T-cell (primary cell): ENCODE measurements at regions not wholly inside any gene's neighbourhood (a gene's known extent, or its start where the extent isn't known, plus 50 kb on each side); places are given as distances from the start of the nearest gene placed in this dataset.
"Not testable (repeated sequence)": the region's sequence is repeated elsewhere in the genome, so short reads cannot be mapped to it uniquely, and the experiment has no call there.

Source experiments
- ATAC-seq, 4 experiments: fragments of 200-7000 bp in 3 of 4; fragments of 150-1000 bp in 1 of 4; cut with Tn5 transposase; replicated peaks in 1 of 4; 1 replicate in 3 of 4; 2 replicates in 1 of 4; pipeline ENCODE4 v1.10.0; 2021; ENCODE audit warnings: moderate library complexity in 3 of 4, mild to moderate bottlenecking in 2 of 4, moderate number of reproducible peaks in 1 of 4
- CTCF ChIA-PET, 2 donors: fragments of 300-600 bp; sonication (Branson Sonifier 250); formaldehyde crosslinking; loops; one replicate each; lab custom pipeline; 2022; ENCODE audit warnings: antibody characterized with exemption in 2 of 2; lab: Charles Lee
- POLR2A ChIA-PET, 2 donors: fragments of 300-600 bp; sonication (Branson Sonifier 250); formaldehyde crosslinking; loops; one replicate each; lab custom pipeline; 2022; ENCODE audit warnings: antibody characterized with exemption in 2 of 2; lab: Charles Lee
- DNase-seq, 35 experiments: peaks; one replicate each; pipeline versions ENCODE4 v3.0.0 to v3.0.0-alpha.2; 2013 to 2023
- H3K27ac ChIP-seq: one replicate; pipeline ENCODE4 v1.5.1; 2013; ENCODE audit warnings: low read length
- H3K27me3 ChIP-seq, 2 experiments: replicated peaks in 1 of 2; 1 replicate in 1 of 2; 2 replicates in 1 of 2; pipeline versions ENCODE4 v1.6.1 to v1.7.0; 2013; ENCODE audit warnings: low read length in 1 of 2, mixed read lengths in 1 of 2; ENCODE audit not compliant: control insufficient read depth in 2 of 2, insufficient read depth in 2 of 2; ENCODE audit errors: extremely low read depth in 1 of 2
- H3K36me3 ChIP-seq, 2 donors: 1 replicate in 1 of 2; 2 replicates in 1 of 2; pipeline versions ENCODE4 v1.6.1 to v1.7.0; 2013; ENCODE audit warnings: low read length in 1 of 2; ENCODE audit not compliant: control insufficient read depth in 2 of 2, insufficient read depth in 1 of 2; ENCODE audit errors: extremely low read depth in 1 of 2
- H3K4me1 ChIP-seq, 2 experiments: 1 replicate in 1 of 2; 2 replicates in 1 of 2; pipeline versions ENCODE4 v1.6.1 to v1.7.0; 2013; ENCODE audit warnings: low read length in 2 of 2, mixed read lengths in 1 of 2; ENCODE audit not compliant: insufficient read depth in 2 of 2, control insufficient read depth in 1 of 2; ENCODE audit errors: extremely low read depth in 1 of 2
- H3K4me3 ChIP-seq, 2 donors: 1 replicate in 1 of 2; 2 replicates in 1 of 2; pipeline versions ENCODE4 v1.5.1 to v1.7.0; 2013; ENCODE audit warnings: mild to moderate bottlenecking in 2 of 2, low read length in 1 of 2, moderate library complexity in 1 of 2; ENCODE audit not compliant: control insufficient read depth in 1 of 2; ENCODE audit errors: extremely low read depth in 1 of 2
- H3K9me3 ChIP-seq: 2 replicates; pipeline ENCODE4 v1.7.0; 2013
- H3K27ac Mint-ChIP-seq, 2 donors: one replicate each; pipeline ENCODE4 v1.8.0; 2020 to 2021; ENCODE audit warnings: mild to moderate bottlenecking in 2 of 2, mixed read lengths in 2 of 2
- H3K27me3 Mint-ChIP-seq, 2 donors: one replicate each; pipeline ENCODE4 v1.8.0; 2021 to 2022; ENCODE audit warnings: mixed read lengths in 2 of 2
- H3K36me3 Mint-ChIP-seq: one replicate; pipeline ENCODE4 v1.8.0; 2021; ENCODE audit warnings: mixed read lengths
- H3K4me1 Mint-ChIP-seq, 3 donors: one replicate each; pipeline ENCODE4 v1.8.0; 2020 to 2022; ENCODE audit warnings: mixed read lengths in 3 of 3, mild to moderate bottlenecking in 1 of 3
- H3K4me3 Mint-ChIP-seq, 3 donors: one replicate each; pipeline ENCODE4 v1.8.0; 2020 to 2022; ENCODE audit warnings: mild to moderate bottlenecking in 3 of 3, mixed read lengths in 3 of 3, moderate library complexity in 3 of 3
- H3K9me3 Mint-ChIP-seq, 3 donors: one replicate each; pipeline ENCODE4 v1.8.0; 2020 to 2022; ENCODE audit warnings: mixed read lengths in 3 of 3
- WGBS: methylation state at CpG from one replicate; pipeline ENCODE4 v1.1.5; 2013; ENCODE audit warnings: missing lambda C conversion rate; ENCODE audit not compliant: insufficient coverage; 5-methylcytosine and 5-hydroxymethylcytosine counted together

DNA sequence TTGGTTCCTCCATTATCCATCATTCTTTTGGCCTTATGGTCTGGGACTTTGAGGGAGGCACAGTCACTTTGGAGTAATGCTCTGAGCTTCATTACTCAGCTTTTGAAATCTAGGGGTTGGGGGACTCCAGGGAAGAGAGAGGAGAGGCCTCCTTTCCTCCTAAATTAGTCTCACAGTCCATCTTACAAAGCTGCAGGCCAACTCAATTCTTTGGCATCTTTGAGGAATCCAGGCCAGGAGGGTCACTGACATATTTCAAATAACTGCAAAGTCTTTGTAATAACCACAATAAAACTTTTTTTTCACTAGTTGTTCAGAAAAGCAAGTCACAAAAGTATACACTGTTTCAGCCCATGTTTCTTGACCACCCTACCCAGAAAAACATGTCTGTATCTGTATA lies 73.3 kb upstream of the FAR1 start:
- POLR2A ChIA-PET, result no interaction called here
- no peak overlapping the region for H3K27ac Mint-ChIP-seq
- no peaks in the 10 kb centered on the region for H3K36me3 Mint-ChIP-seq
- peaks cover 5 to 8% of the 10 kb centered on the region in 2 donors for H3K27me3 Mint-ChIP-seq
- no peaks in the 10 kb centered on the region for H3K4me1 Mint-ChIP-seq
- peaks cover 2% of the 10 kb centered on the region in 3 donors for H3K9me3 Mint-ChIP-seq
- Histone ChIP-seq H3K36me3 (no peaks in the 10 kb centered on the region), H3K27ac (no peak overlapping the region), H3K4me1 (no peaks in the 10 kb centered on the region), H3K9me3 (no peaks in the 10 kb centered on the region), H3K4me3 (no peak overlapping the region), H3K27me3 (peaks cover 0 to 2% of the 10 kb centered on the region in 2 experiments)
- ATAC-seq (no peak), DNase-seq (no peak)
- CTCF ChIA-PET, result no interaction called here
- H3K4me3 Mint-ChIP-seq, result no peak overlapping the region

- Mint-ChIP-seq H3K4me3 (no peak overlapping the region), H3K9me3 (peaks cover 2 to 11% (median 9%) of the 10 kb centered on the region in 3 donors), H3K4me1 (no peaks in the 10 kb centered on the region), H3K36me3 (no peaks in the 10 kb centered on the region), H3K27me3 (peaks cover 7 to 14% of the 10 kb centered on the region in 2 donors), H3K27ac (no peak overlapping the region)
- DNase-seq (no peak), ATAC-seq (no peak)
- no peaks in the 10 kb centered on the region for H3K9me3 ChIP-seq
- H3K4me3 ChIP-seq, result no peak overlapping the region
- H3K27ac ChIP-seq, result no peak overlapping the region
- H3K27me3 ChIP-seq, result peaks cover 0 to 2% of the 10 kb centered on the region in 2 experiments
- H3K4me1 ChIP-seq, result no peaks in the 10 kb centered on the region
- ChIA-PET CTCF (no interaction called here), POLR2A (no interaction called here)
- no CpG with 5 or more reads among the region's 1 CpG for WGBS
- H3K36me3 ChIP-seq, result no peaks in the 10 kb centered on the region
These were observed 74.4 kb upstream of the FAR1 start for GRCh38 chr11:13594044-13594443.

- H3K9me3 ChIP-seq, result no peaks in the 10 kb centered on the region
- H3K27me3 ChIP-seq, result peaks cover 0 to 14% of the 10 kb centered on the region in 2 experiments
- no CpG with 5 or more reads among the region's 3 CpGs for WGBS
- H3K27ac Mint-ChIP-seq, result no peak overlapping the region
- H3K4me1 ChIP-seq, result no peaks in the 10 kb centered on the region
- peaks cover 4% of the 10 kb centered on the region for H3K36me3 Mint-ChIP-seq
- ChIA-PET CTCF (no interaction called here), POLR2A (no interaction called here)
- DNase-seq, result no peak
- H3K9me3 Mint-ChIP-seq, result peaks cover 6 to 15% (median 7%) of the 10 kb centered on the region in 3 donors
- H3K27me3 Mint-ChIP-seq, result peaks cover 12 to 28% of the 10 kb centered on the region in 2 donors
- ATAC-seq, result no peak
- no peak overlapping the region for H3K27ac ChIP-seq
- H3K36me3 ChIP-seq, result no peaks in the 10 kb centered on the region
- H3K4me3 ChIP-seq, result no peak overlapping the region
- no peaks in the 10 kb centered on the region for H3K4me1 Mint-ChIP-seq
- H3K4me3 Mint-ChIP-seq, result no peak overlapping the region
These were observed 82.8 kb upstream of the PTH start for GRCh38 chr11:13578514-13579140.

- peaks cover 15 to 26% of the 10 kb centered on the region in 2 donors for H3K27me3 Mint-ChIP-seq
- H3K27me3 ChIP-seq, result peaks cover 0 to 12% of the 10 kb centered on the region in 2 experiments
- H3K4me3 ChIP-seq, result no peak overlapping the region
- peaks cover 4% of the 10 kb centered on the region for H3K36me3 Mint-ChIP-seq
- CTCF ChIA-PET, result no interaction called here
- H3K36me3 ChIP-seq, result no peaks in the 10 kb centered on the region
- H3K4me1 ChIP-seq, result no peaks in the 10 kb centered on the region
- H3K27ac ChIP-seq, result no peak overlapping the region
- H3K4me3 Mint-ChIP-seq, result no peak overlapping the region
- H3K27ac Mint-ChIP-seq, result no peak overlapping the region
- no peaks in the 10 kb centered on the region for H3K4me1 Mint-ChIP-seq
- ATAC-seq (no peak), DNase-seq (no peak)
- peaks cover 6 to 15% (median 7%) of the 10 kb centered on the region in 3 donors for H3K9me3 Mint-ChIP-seq
- WGBS, result no CpG with 5 or more reads among the region's 2 CpGs
- H3K9me3 ChIP-seq, result no peaks in the 10 kb centered on the region
- POLR2A ChIA-PET, result no interaction called here
These were observed 82.1 kb upstream of the PTH start for GRCh38 chr11:13577881-13578280.

DNA sequence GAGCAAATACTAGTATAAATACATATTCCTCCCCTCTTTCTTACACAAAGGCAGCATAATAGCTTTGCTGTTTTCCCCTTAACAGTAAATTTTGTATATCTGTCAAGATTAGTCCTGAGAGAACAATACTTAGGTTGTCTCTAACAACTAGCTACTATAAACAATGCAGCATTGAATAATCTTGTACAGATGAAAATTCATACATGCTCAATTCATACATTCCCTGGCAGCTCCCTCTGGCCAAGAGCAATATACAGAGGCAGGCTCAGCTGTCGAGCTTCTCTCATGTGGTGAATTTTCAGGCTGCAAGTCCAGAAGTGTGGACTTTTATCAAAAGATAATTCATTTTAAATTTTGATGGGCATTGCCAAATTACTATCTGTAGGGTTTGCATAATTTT lies 81.2 kb upstream of the PTH start:
- Histone ChIP-seq H3K27me3 (peaks cover 0 to 4% of the 10 kb centered on the region in 2 experiments), H3K4me3 (no peak overlapping the region), H3K36me3 (no peaks in the 10 kb centered on the region), H3K27ac (no peak overlapping the region), H3K4me1 (no peaks in the 10 kb centered on the region), H3K9me3 (no peaks in the 10 kb centered on the region)
- no peak for ATAC-seq
- peaks cover 4% of the 10 kb centered on the region for H3K36me3 Mint-ChIP-seq
- no CpG with 5 or more reads among the region's 1 CpG for WGBS
- H3K27me3 Mint-ChIP-seq, result peaks cover 15 to 26% of the 10 kb centered on the region in 2 donors
- no peak overlapping the region for H3K4me3 Mint-ChIP-seq
- no peak for DNase-seq
- no peak overlapping the region for H3K27ac Mint-ChIP-seq
- H3K9me3 Mint-ChIP-seq, result peaks cover 6 to 15% (median 7%) of the 10 kb centered on the region in 3 donors
- H3K4me1 Mint-ChIP-seq, result no peaks in the 10 kb centered on the region
- CTCF ChIA-PET, result no interaction called here
- POLR2A ChIA-PET, result no interaction called here

DNA sequence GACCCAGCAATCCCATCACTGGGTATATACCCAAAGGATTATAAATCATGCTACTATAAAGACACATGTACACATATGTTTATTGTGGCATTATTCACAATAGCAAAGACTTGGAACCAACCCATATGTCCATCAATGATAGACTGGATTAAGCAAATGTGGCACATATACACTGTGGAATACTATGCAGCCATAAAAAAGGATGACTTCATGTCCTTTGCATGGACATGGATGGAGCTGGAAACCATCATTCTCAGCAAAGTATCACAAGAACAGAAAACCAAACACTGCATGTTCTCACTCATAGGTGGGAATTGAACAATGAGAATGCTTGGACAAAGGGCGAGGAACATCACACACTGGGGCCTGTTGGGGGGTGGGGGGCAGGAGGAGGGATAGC lies 79.6 kb upstream of the PTH start:
- H3K27ac Mint-ChIP-seq, ATAC-seq, H3K36me3 Mint-ChIP-seq, H3K9me3 Mint-ChIP-seq, H3K4me3 Mint-ChIP-seq, DNase-seq, H3K27ac ChIP-seq, H3K4me3 ChIP-seq, CTCF ChIA-PET, H3K9me3 ChIP-seq, H3K4me1 Mint-ChIP-seq, POLR2A ChIA-PET, H3K4me1 ChIP-seq, H3K27me3 ChIP-seq, H3K36me3 ChIP-seq: not testable (repeated sequence)
- WGBS, result no CpG with 5 or more reads among the region's 1 CpG
- H3K27me3 Mint-ChIP-seq, result peaks cover 13 to 17% of the 10 kb centered on the region in 2 donors

- Mint-ChIP-seq H3K9me3 (peaks cover 0 to 6% (median 0%) of the 10 kb centered on the region in 3 donors), H3K27me3 (peaks cover 13 to 17% of the 10 kb centered on the region in 2 donors), H3K36me3 (no peaks in the 10 kb centered on the region), H3K4me3 (no peak overlapping the region), H3K27ac (no peak overlapping the region), H3K4me1 (no peaks in the 10 kb centered on the region)
- Histone ChIP-seq H3K4me3 (no peak overlapping the region), H3K36me3 (no peaks in the 10 kb centered on the region), H3K27me3 (peaks cover 0 to 12% of the 10 kb centered on the region in 2 experiments), H3K9me3 (no peaks in the 10 kb centered on the region), H3K27ac (no peak overlapping the region), H3K4me1 (no peaks in the 10 kb centered on the region)
- DNase-seq, result no peak
- ChIA-PET POLR2A (no interaction called here), CTCF (no interaction called here)
- no peak for ATAC-seq
These were observed 71.8 kb upstream of the PTH start for GRCh38 chr11:13567551-13567950.
